Ascending aorta (tissue), 2 donors: ENCODE measurements at regions not wholly inside any gene's neighbourhood (a gene's known extent, or its start where the extent isn't known, plus 50 kb on each side); places are given as distances from the start of the nearest gene placed in this dataset.

ENCODE experiments used
- DNase-seq, 2 donors: peaks; one replicate each; pipeline ENCODE4 v3.0.0-alpha.2; 2019; ENCODE audit warnings: low spot score in 2 of 2
- H3K27ac ChIP-seq, 2 donors: fragments of 200-600 bp; sonication (generic); one replicate each; pipeline ENCODE4 v1.5.1; 2016 to 2017; ENCODE audit warnings: mild to moderate bottlenecking in 1 of 2
- H3K27me3 ChIP-seq: fragments of 200-600 bp; sonication (generic); one replicate; pipeline ENCODE4 v1.5.1; 2017
- H3K36me3 ChIP-seq, 2 donors: fragments of 200-600 bp; sonication (generic); one replicate each; pipeline ENCODE4 v1.5.1; 2016
- H3K4me1 ChIP-seq, 2 donors: fragments of 200-600 bp; sonication (generic); one replicate each; pipeline ENCODE4 v1.5.1; 2016 to 2017; ENCODE audit warnings: mild to moderate bottlenecking in 1 of 2
- H3K4me3 ChIP-seq, 2 donors: fragments of 200-600 bp; sonication (generic); one replicate each; pipeline ENCODE4 v1.5.1; 2016 to 2017; ENCODE audit warnings: mild to moderate bottlenecking in 1 of 2
- H3K9me3 ChIP-seq, 2 donors: fragments of 200-600 bp; sonication (generic); one replicate each; pipeline ENCODE4 v1.5.1; 2016
- intact Hi-C: fragments of 100-400 bp; cut with DNase I; formaldehyde crosslinking; loops from one replicate; pipeline ENCODE4 v1.15.1; 2023
- TF ChIP-seq, protein P1 (sequence below), 3 experiments: fragments of 200-600 bp in 2 of 3; fragments of 450-650 bp in 1 of 3; sonication (generic) in 2 of 3; IDR thresholded peaks; one replicate each; pipeline ENCODE4 v1.5.1; 2016 to 2019; ENCODE audit warnings: antibody characterized with exemption in 3 of 3, mild to moderate bottlenecking in 1 of 3, moderate library complexity in 1 of 3

DNA sequence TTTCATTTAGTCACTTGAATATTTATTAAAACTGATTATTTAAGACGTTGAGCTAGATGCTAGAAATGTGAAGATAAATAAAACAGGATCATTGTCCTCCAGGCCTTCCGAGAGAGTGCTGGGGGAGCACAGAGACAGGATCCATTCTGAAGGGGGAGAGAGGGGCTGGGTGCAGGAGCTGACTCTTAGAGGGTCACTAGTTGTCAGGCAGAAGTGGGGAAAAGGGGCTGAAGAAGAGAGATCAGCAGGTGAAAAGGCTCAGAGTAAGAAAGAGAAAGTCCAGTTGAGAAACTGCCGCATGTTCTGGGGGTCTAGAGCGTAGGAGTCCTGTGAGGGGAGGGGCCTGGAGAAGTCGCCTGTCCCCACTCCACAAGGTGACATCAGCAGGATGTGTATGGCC, 206.2 kb upstream of the SNX19 start:
- no peak for DNase-seq
- no peak overlapping the region for H3K4me3 ChIP-seq
- no peaks in the 10 kb centered on the region for H3K4me1 ChIP-seq
- no peaks in the 10 kb centered on the region for H3K36me3 ChIP-seq
- H3K9me3 ChIP-seq = peaks cover 0 to 3% of the 10 kb centered on the region in 2 donors
- H3K27ac ChIP-seq = no peak overlapping the region
- H3K27me3 ChIP-seq = no peaks in the 10 kb centered on the region
- intact Hi-C loops = no loop called here
- TF ChIP-seq, protein P1, sequence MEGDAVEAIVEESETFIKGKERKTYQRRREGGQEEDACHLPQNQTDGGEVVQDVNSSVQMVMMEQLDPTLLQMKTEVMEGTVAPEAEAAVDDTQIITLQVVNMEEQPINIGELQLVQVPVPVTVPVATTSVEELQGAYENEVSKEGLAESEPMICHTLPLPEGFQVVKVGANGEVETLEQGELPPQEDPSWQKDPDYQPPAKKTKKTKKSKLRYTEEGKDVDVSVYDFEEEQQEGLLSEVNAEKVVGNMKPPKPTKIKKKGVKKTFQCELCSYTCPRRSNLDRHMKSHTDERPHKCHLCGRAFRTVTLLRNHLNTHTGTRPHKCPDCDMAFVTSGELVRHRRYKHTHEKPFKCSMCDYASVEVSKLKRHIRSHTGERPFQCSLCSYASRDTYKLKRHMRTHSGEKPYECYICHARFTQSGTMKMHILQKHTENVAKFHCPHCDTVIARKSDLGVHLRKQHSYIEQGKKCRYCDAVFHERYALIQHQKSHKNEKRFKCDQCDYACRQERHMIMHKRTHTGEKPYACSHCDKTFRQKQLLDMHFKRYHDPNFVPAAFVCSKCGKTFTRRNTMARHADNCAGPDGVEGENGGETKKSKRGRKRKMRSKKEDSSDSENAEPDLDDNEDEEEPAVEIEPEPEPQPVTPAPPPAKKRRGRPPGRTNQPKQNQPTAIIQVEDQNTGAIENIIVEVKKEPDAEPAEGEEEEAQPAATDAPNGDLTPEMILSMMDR (IDR thresholded peaks at IDR 0.05) = no peak

DNA sequence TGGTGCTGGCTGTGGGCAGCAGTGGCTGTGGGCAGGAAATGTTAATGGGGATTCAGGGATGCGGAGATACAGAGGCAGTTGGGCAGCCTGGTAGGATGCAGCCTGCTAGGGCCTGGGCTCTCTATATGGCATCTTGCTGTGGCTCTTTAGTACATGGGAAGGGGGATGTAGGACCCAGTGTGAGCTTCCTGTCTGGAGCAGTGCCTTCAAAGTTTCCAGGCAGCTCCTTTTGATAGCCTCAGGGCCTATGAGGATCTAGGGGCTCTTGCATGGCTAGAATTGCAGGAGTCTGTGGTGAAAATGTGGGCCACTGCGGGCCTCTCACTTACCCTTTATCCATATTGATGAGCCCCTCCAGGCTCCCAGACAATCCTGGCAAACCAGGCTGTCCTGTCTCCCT, 213.2 kb upstream of the SNX19 start:
- no peak overlapping the region for H3K27ac ChIP-seq
- DNase-seq = no peak
- H3K36me3 ChIP-seq = no peaks in the 10 kb centered on the region
- no peaks in the 10 kb centered on the region for H3K4me1 ChIP-seq
- H3K4me3 ChIP-seq = no peak overlapping the region
- H3K27me3 ChIP-seq = no peaks in the 10 kb centered on the region
- peaks cover 0 to 8% of the 10 kb centered on the region in 2 donors for H3K9me3 ChIP-seq
- intact Hi-C loops = no loop called here
- TF ChIP-seq, protein P1 (IDR thresholded peaks at IDR 0.05) = no peak

DNA sequence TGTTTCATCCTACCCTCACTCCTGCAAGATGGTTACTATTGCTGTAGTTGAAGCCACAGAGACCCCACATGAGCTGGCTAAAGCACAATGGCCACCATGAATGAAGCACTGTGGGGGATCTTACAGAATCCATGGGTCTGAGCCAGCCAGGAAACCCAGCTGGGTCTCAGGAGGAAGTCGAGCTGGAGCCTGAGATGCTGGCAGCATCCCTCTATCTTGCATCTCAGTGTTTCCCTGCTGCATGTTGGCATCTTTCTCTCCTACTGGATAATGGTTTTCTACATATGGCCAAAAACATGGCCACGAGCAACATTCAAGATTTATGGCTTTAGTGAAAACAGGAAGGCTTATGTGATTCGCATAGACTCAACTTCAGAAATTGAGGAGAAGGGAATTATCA, 219.3 kb upstream of the SNX19 start:
- Histone ChIP-seq H3K4me3 (no peak overlapping the region), H3K4me1 (no peaks in the 10 kb centered on the region), H3K27me3 (no peaks in the 10 kb centered on the region), H3K36me3 (no peaks in the 10 kb centered on the region), H3K27ac (no peak overlapping the region), H3K9me3 (no peaks in the 10 kb centered on the region)
- DNase-seq = no peak
- TF ChIP-seq, protein P1 (IDR thresholded peaks at IDR 0.05) = no peak
- intact Hi-C loops = no loop called here

DNA sequence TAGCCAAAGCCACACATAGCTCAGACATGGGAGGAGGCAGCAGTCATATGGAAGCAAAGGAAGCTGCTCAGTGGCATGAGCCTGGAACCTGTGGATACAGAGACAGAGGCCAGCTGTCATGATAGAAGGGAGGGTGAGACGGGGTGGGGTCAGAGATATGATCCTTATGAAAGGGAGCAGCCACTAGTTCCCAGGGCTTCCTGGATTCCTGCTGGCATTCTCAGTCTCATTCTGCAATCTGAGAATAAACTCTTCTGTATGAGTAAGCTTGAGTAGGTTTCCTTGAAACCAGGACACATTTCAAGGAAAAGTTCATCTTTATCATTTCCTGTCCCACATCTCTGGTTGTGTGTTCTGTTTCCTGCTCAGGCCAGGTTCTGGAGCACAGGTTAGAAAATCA, 220.2 kb upstream of the SNX19 start:
- Histone ChIP-seq H3K27me3 (no peaks in the 10 kb centered on the region), H3K9me3 (no peaks in the 10 kb centered on the region), H3K4me1 (no peaks in the 10 kb centered on the region), H3K27ac (no peak overlapping the region), H3K36me3 (no peaks in the 10 kb centered on the region), H3K4me3 (no peak overlapping the region)
- no peak for DNase-seq
- TF ChIP-seq, protein P1 (IDR thresholded peaks at IDR 0.05) = no peak
- intact Hi-C loops = no loop called here

DNA sequence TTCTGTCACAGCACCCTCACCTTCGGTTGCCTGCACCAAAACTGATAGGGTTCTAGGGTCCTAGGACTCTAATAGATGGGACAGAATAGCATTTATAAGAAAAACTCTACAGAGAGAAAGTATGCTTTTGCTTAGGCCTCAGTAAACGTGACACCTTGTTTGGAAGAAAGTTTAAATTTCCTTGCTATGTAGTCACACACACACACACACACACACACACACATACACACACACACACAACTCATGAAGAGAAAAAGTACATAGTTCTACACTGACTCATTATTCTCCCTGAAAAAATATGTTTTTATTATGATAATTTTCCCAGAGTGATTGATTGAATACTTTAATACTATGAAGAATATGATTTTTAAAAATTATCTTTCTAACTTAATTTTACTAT, 220.8 kb upstream of the SNX19 start:
- intact Hi-C loops = no loop called here
- TF ChIP-seq, protein P1 (IDR thresholded peaks at IDR 0.05) = no peak
- H3K9me3 ChIP-seq = no peaks in the 10 kb centered on the region
- H3K36me3 ChIP-seq = no peaks in the 10 kb centered on the region
- H3K27ac ChIP-seq = no peak overlapping the region
- H3K4me3 ChIP-seq = no peak overlapping the region
- DNase-seq = no peak
- no peaks in the 10 kb centered on the region for H3K4me1 ChIP-seq
- H3K27me3 ChIP-seq = no peaks in the 10 kb centered on the region

GRCh38 chr11:131138731-131139130, 222.5 kb upstream of the SNX19 start:
- intact Hi-C loops = no loop called here
- no peak overlapping the region for H3K4me3 ChIP-seq
- no peaks in the 10 kb centered on the region for H3K4me1 ChIP-seq
- H3K36me3 ChIP-seq = no peaks in the 10 kb centered on the region
- H3K27me3 ChIP-seq = no peaks in the 10 kb centered on the region
- no peaks in the 10 kb centered on the region for H3K9me3 ChIP-seq
- DNase-seq = no peak
- TF ChIP-seq, protein P1 (IDR thresholded peaks at IDR 0.05) = no peak
- no peak overlapping the region for H3K27ac ChIP-seq
